COLO829 (cell line): ENCODE measurements at regions not wholly inside any gene's neighbourhood (a gene's known extent, or its start where the extent isn't known, plus 50 kb on each side); places are given as distances from the start of the nearest gene placed in this dataset.
"Not testable (repeated sequence)": the region's sequence is repeated elsewhere in the genome, so short reads cannot be mapped to it uniquely, and the experiment has no call there.

ENCODE experiments used
- DNase-seq: peaks from one replicate; pipeline ENCODE4 v3.0.0; 2012; ENCODE audit warnings: low spot score

DNA sequence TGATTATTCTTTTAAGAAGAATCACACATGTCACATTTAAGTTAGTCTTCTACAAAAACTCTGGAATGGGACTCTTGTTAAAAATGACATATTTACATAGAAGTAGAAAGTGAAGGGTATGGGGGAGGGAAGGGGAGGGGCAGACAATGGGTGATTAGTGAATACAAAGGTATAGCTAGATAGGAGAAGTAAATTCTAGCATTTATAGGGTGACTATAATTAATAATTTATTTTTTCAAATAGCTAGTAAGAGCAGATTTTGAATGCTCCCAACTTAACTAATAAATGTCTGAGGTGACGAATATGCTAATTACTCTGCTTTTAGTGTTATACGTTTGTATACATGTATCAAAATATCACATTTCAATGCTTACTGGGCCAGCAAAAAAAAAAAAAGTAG, 59.4 kb downstream of the BLTP3B start:
- DNase-seq = no peak

GRCh38 chr12:100078777-100079176, 63.9 kb downstream of the BLTP3B start:
- not testable (repeated sequence) for DNase-seq

GRCh38 chr12:100077367-100077766, 65.3 kb downstream of the BLTP3B start:
- no peak for DNase-seq

- no peak for DNase-seq
Observed at GRCh38 chr12:100075598-100075997, 67.1 kb downstream of the BLTP3B start.

- DNase-seq = no peak
Observed at GRCh38 chr12:100069795-100070194, 72.9 kb downstream of the BLTP3B start.

- no peak for DNase-seq
Observed at GRCh38 chr12:100068305-100068704, 74.4 kb downstream of the BLTP3B start.

- no peak for DNase-seq
Observed at GRCh38 chr12:100061814-100062213, 77.1 kb upstream of the ANKS1B start.

DNA sequence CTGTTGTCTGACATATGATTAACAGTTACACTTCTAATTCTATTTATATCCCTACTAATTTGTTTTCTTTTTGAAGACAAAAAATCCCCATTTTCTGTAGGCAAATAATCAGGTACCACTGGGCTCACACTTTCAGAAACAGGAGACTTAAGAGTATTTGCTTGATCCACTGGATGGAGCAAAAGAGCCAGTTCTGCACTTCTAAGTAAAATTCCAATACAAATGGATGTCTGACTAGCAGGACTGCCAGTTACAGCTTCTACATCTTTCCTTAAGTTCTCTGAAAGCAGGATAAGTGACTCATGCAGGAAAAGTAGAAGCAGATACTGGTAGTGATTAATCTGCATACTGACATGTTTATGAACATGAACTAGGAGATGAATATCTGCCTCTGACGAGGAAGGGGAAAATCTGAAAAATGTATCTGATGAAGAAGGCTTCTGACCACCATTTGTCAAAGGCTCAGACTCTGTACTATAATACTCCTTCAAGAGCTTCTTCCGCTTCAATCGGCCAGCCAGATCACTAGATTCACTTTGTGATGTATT, 73.8 kb upstream of the ANKS1B start:
- peak; percentile 13 for DNase-seq

GRCh38 chr12:100046202-100046601, 61.5 kb upstream of the ANKS1B start:
- not testable (repeated sequence) for DNase-seq

GRCh38 chr12:100044266-100044665, 59.5 kb upstream of the ANKS1B start:
- no peak for DNase-seq

- DNase-seq = no peak
Observed at GRCh38 chr12:100043631-100044030, 58.9 kb upstream of the ANKS1B start.
